IMR-90 (cell line): ENCODE measurements at regions not wholly inside any gene's neighbourhood (a gene's known extent, or its start where the extent isn't known, plus 50 kb on each side); places are given as distances from the start of the nearest gene placed in this dataset.

Experiments used
- ATAC-seq: fragments of 200-7000 bp; cut with Tn5 transposase; 2 replicates; pipeline ENCODE4 v1.9.1; 2020; ENCODE audit warnings: low read depth, mild to moderate bottlenecking, moderate library complexity
- BruUV-seq: library from RNA; stranded (reverse); fragments of 400-500 nt; replicated peaks from 2 replicates; lab custom pipeline; 2021; lab: Mats Ljungman, UMichigan
- CTCF ChIA-PET: fragments of 300-600 bp; formaldehyde crosslinking; extraction: SDS; loops from one replicate; lab custom pipeline; 2021; ENCODE audit warnings: antibody characterized with exemption; lab: Yijun Ruan, JAX
- POLR2A ChIA-PET: fragments of 300-600 bp; sonication (Branson Sonifier 250); formaldehyde crosslinking; loops from one replicate; lab custom pipeline; 2022; ENCODE audit warnings: antibody characterized with exemption; ENCODE audit not compliant: unreplicated experiment; lab: Charles Lee
- DNase-seq: peaks from one replicate; pipeline ENCODE4 v3.0.0; 2013
- H2AFZ ChIP-seq: replicated peaks from 2 replicates; pipeline ENCODE3; 2013; ENCODE audit warnings: low read length, mild to moderate bottlenecking; ENCODE audit not compliant: poor library complexity
- H2AK5ac ChIP-seq: 2 replicates; pipeline ENCODE4 v1.6.1; 2013; ENCODE audit warnings: low read depth, low read length, inconsistent platforms
- H2AK9ac ChIP-seq: replicated peaks from 2 replicates; pipeline ENCODE3; 2013; ENCODE audit warnings: mild to moderate bottlenecking, low read depth, low read length, moderate library complexity; ENCODE audit not compliant: poor library complexity
- H2BK120ac ChIP-seq: 2 replicates; pipeline ENCODE4 v1.6.1; 2013; ENCODE audit warnings: low read depth, low read length, inconsistent platforms
- H2BK15ac ChIP-seq: 3 replicates; pipeline ENCODE4 v1.6.1; 2013; ENCODE audit warnings: low read depth, low read length, inconsistent platforms
- H2BK20ac ChIP-seq: 2 replicates; pipeline ENCODE4 v1.6.1; 2013; ENCODE audit warnings: low read depth, mild to moderate bottlenecking, inconsistent platforms, low read length, moderate library complexity
- H2BK5ac ChIP-seq: 2 replicates; pipeline ENCODE4 v1.6.1; 2013; ENCODE audit warnings: mild to moderate bottlenecking, low read depth, low read length, inconsistent platforms; ENCODE audit not compliant: poor library complexity, severe bottlenecking
- H3K14ac ChIP-seq: replicated peaks from 2 replicates; pipeline ENCODE4 v1.6.1; 2013; ENCODE audit warnings: low read depth, low read length, inconsistent platforms
- H3K18ac ChIP-seq: 2 replicates; pipeline ENCODE4 v1.6.1; 2013; ENCODE audit warnings: low read depth, low read length, control low read depth
- H3K23ac ChIP-seq: 2 replicates; pipeline ENCODE4 v1.6.1; 2013; ENCODE audit warnings: low read depth, low read length, inconsistent platforms
- H3K27ac ChIP-seq: 2 replicates; pipeline ENCODE4 v1.5.1; 2013; ENCODE audit warnings: mild to moderate bottlenecking, control low read depth, low read length; ENCODE audit not compliant: insufficient read depth
- H3K27me3 ChIP-seq: 2 replicates; pipeline ENCODE4 v1.6.1; 2013; ENCODE audit warnings: low read length; ENCODE audit not compliant: control insufficient read depth, insufficient read depth
- H3K36me3 ChIP-seq: 2 replicates; pipeline ENCODE4 v1.6.1; 2013; ENCODE audit warnings: low read length, mixed read lengths; ENCODE audit not compliant: control insufficient read depth, insufficient read depth
- H3K4ac ChIP-seq: 2 replicates; pipeline ENCODE4 v1.6.1; 2013; ENCODE audit warnings: low read depth, low read length, inconsistent platforms
- H3K4me1 ChIP-seq: 2 replicates; pipeline ENCODE4 v1.6.1; 2013; ENCODE audit warnings: low read length, mixed read lengths; ENCODE audit not compliant: control insufficient read depth, insufficient read depth
- H3K4me2 ChIP-seq: 2 replicates; pipeline ENCODE4 v1.6.1; 2013; ENCODE audit warnings: low read depth, mild to moderate bottlenecking, control low read depth, low read length, moderate library complexity
- H3K4me3 ChIP-seq: 2 replicates; pipeline ENCODE4 v1.5.1; 2013; ENCODE audit warnings: low read depth, mild to moderate bottlenecking, control low read depth, low read length, moderate library complexity; ENCODE audit not compliant: insufficient read depth
- H3K56ac ChIP-seq: 2 replicates; pipeline ENCODE4 v1.6.1; 2013; ENCODE audit warnings: low read length, inconsistent platforms; ENCODE audit not compliant: insufficient read depth; ENCODE audit errors: extremely low read depth
- H3K79me1 ChIP-seq, 2 experiments: 2 replicates each; pipeline ENCODE4 v1.6.1; 2013; ENCODE audit warnings: low read length in 2 of 2, inconsistent platforms in 1 of 2, low read depth in 1 of 2
- H3K9ac ChIP-seq: 2 replicates; pipeline ENCODE4 v1.6.1; 2013; ENCODE audit warnings: low read depth, low read length, control low read depth
- H3K9me1 ChIP-seq: 2 replicates; pipeline ENCODE4 v1.6.1; 2013; ENCODE audit warnings: low read length, inconsistent platforms; ENCODE audit not compliant: insufficient read depth
- H3K9me3 ChIP-seq: 2 replicates; pipeline ENCODE4 v1.6.1; 2013; ENCODE audit warnings: low read length; ENCODE audit not compliant: control insufficient read depth, insufficient read depth
- H4K20me1 ChIP-seq: 2 replicates; pipeline ENCODE4 v1.6.1; 2013; ENCODE audit warnings: low read length, inconsistent platforms; ENCODE audit not compliant: insufficient read depth
- H4K5ac ChIP-seq: 2 replicates; pipeline ENCODE4 v1.6.1; 2013; ENCODE audit warnings: mild to moderate bottlenecking, low read depth, low read length, control low read depth
- H4K8ac ChIP-seq, 2 experiments: 2 replicates each; pipeline ENCODE4 v1.6.1; 2013; ENCODE audit warnings: low read depth in 2 of 2, low read length in 2 of 2, control low read depth in 1 of 2, inconsistent platforms in 1 of 2
- H4K91ac ChIP-seq: 2 replicates; pipeline ENCODE4 v1.6.1; 2013; ENCODE audit warnings: low read depth, low read length, inconsistent platforms; ENCODE audit not compliant: insufficient read depth
- BHLHE40 ChIP-seq: fragments of 150-350 bp; IDR thresholded peaks from 2 replicates; pipeline ENCODE4 v1.6.1; 2016; ENCODE audit warnings: mild to moderate bottlenecking, low read depth, low read length
- CEBPB ChIP-seq: IDR thresholded peaks from 2 replicates; pipeline ENCODE4 v1.6.1; 2012; ENCODE audit warnings: low read depth, low read length, improper control_type of control experiment
- dilution Hi-C: fragments of 300-500 bp; cut with HindIII; formaldehyde crosslinking; loops from one replicate; pipeline ENCODE4 v1.14.3; 2018; ENCODE audit warnings: low sequenced_read_pairs; ENCODE audit not compliant: unreplicated experiment
- in situ Hi-C: fragments of 300-500 bp; cut with MboI; formaldehyde crosslinking; loops from 3 replicates; pipeline ENCODE4 v1.14.3; 2019; ENCODE audit warnings: low sequenced_read_pairs, inconsistent platforms, mixed read lengths
- intact Hi-C: fragments of 100-400 bp; cut with micrococcal nuclease; formaldehyde crosslinking; loops from 2 replicates; pipeline ENCODE4 v1.10.0; 2022

GRCh38 chr13:87147076-87147475 lies 524.1 kb upstream of the SLITRK5 start:
- Histone ChIP-seq H3K4me3 (no peak overlapping the region), H2BK20ac (peak overlapping the region; percentile 89; the same call in 1 of the 2 replicates), H4K8ac (peak overlapping the region; percentile 64; a peak in 2 of 4 replicates), H2BK15ac (0 out of 3 replicates have a peak overlapping the region, but pooled peaks have one; percentile 12), H3K9me3 (no peaks in the 10 kb centered on the region; the same call in 1 of the 2 replicates), H2AK9ac (no peak overlapping the region), H3K27ac (no peak overlapping the region), H2AK5ac (peak overlapping the region; percentile 10; the same call in 1 of the 2 replicates), H3K14ac (no peak overlapping the region), H3K9ac (no peak overlapping the region), H2AFZ (no peak overlapping the region), H4K91ac (peak overlapping the region; percentile 90; the same call in 1 of the 2 replicates), H3K36me3 (no peaks in the 10 kb centered on the region), H3K18ac (no peak overlapping the region; the same call in 1 of the 2 replicates), H2BK5ac (peak overlapping the region; percentile 84), H3K27me3 (no peaks in the 10 kb centered on the region), H3K23ac (no peak overlapping the region), H3K4me2 (no peak overlapping the region), H2BK120ac (peak overlapping the region; percentile 87; the same call in 1 of the 2 replicates), H3K9me1 (no peaks in the 10 kb centered on the region), H3K56ac (no peak overlapping the region), H3K4ac (peak overlapping the region; percentile 71; the same call in 1 of the 2 replicates), H3K4me1 (peaks cover 2% of the 10 kb centered on the region; the same call in 1 of the 2 replicates), H3K79me1 (no peaks in the 10 kb centered on the region), H4K5ac (no peak overlapping the region), H4K20me1 (no peaks in the 10 kb centered on the region)
- BruUV-seq: no TSS peak
- CTCF ChIA-PET: no interaction called here
- ATAC-seq (peak; percentile 91), DNase-seq (peak; percentile 76)
- dilution Hi-C loops: no loop called here
- in situ Hi-C loops: no loop called here
- POLR2A ChIA-PET: no interaction called here
- TF ChIP-seq CEBPB: peak; percentile 22; the same call in 1 of the 2 replicates
- no peak for TF ChIP-seq BHLHE40
- intact Hi-C loops: no loop called here
